Spleen (tissue), 11 donors: ENCODE measurements at regions not wholly inside any gene's neighbourhood (a gene's known extent, or its start where the extent isn't known, plus 50 kb on each side); places are given as distances from the start of the nearest gene placed in this dataset.

ENCODE experiments used
- DNase-seq: peaks from one replicate; pipeline ENCODE4 v3.0.0-alpha.2; 2020
- H3K27ac ChIP-seq, 8 donors: fragments of 200-600 bp; sonication (generic) in 7 of 8; 1 replicate in 4 of 8; 2 replicates in 4 of 8; pipeline versions ENCODE4 v1.5.0 to v1.8.0; 2016 to 2021; ENCODE audit warnings: inconsistent platforms in 4 of 8, mild to moderate bottlenecking in 4 of 8, moderate library complexity in 1 of 8
- H3K27me3 ChIP-seq, 7 donors: fragments of 200-600 bp; sonication (generic) in 6 of 7; replicated peaks in 1 of 7; 1 replicate in 4 of 7; 2 replicates in 3 of 7; pipeline versions ENCODE4 v1.5.0 to v1.8.0; 2016 to 2021; ENCODE audit warnings: inconsistent platforms in 3 of 7, mild to moderate bottlenecking in 1 of 7
- H3K36me3 ChIP-seq, 6 donors: fragments of 200-600 bp; sonication (generic) in 5 of 6; 1 replicate in 4 of 6; 2 replicates in 2 of 6; pipeline versions ENCODE4 v1.5.0 to v1.8.0; 2016 to 2021; ENCODE audit warnings: inconsistent platforms in 2 of 6
- H3K4me1 ChIP-seq, 6 donors: fragments of 200-600 bp; sonication (generic) in 5 of 6; 1 replicate in 3 of 6; 2 replicates in 3 of 6; pipeline versions ENCODE4 v1.5.0 to v1.8.0; 2016 to 2021; ENCODE audit warnings: inconsistent platforms in 3 of 6
- H3K4me3 ChIP-seq, 8 donors: fragments of 200-600 bp; sonication (generic) in 7 of 8; 1 replicate in 4 of 8; 2 replicates in 4 of 8; pipeline versions ENCODE4 v1.5.0 to v1.8.0; 2016 to 2021; ENCODE audit warnings: inconsistent platforms in 4 of 8, mild to moderate bottlenecking in 4 of 8, moderate library complexity in 2 of 8
- H3K9me3 ChIP-seq, 8 donors: fragments of 200-600 bp; sonication (generic) in 7 of 8; 1 replicate in 4 of 8; 2 replicates in 4 of 8; pipeline versions ENCODE4 v1.5.0 to v1.8.0; 2016 to 2021; ENCODE audit warnings: inconsistent platforms in 4 of 8
- POLR2A ChIP-seq, 3 donors: fragments of 450-650 bp; IDR thresholded peaks; one replicate each; pipeline ENCODE4 v1.5.1; 2017; ENCODE audit warnings: antibody characterized with exemption in 3 of 3, mild to moderate bottlenecking in 1 of 3
- POLR2AphosphoS5 ChIP-seq, 3 donors: sonication (generic); formaldehyde crosslinking; IDR thresholded peaks; one replicate each; pipeline ENCODE4 v1.5.1; 2017; ENCODE audit warnings: antibody characterized with exemption in 3 of 3
- WGBS, 5 donors: extraction: QIAGEN DNeasy Blood & Tissue Kit in 3 of 5; methylation state at CpG; one replicate each; pipeline versions ENCODE4 v1.1.5 to v1.1.7; 2013 to 2018; 5-methylcytosine and 5-hydroxymethylcytosine counted together
- intact Hi-C: fragments of 100-400 bp; cut with DNase I; formaldehyde crosslinking; loops from one replicate; pipeline ENCODE4 v1.15.0; 2023; ENCODE audit warnings: low total_unique reads
- TF ChIP-seq, protein P1 (sequence below), 11 experiments: fragments of 200-600 bp in 7 of 11; fragments of 450-650 bp in 4 of 11; sonication (generic) in 4 of 11; IDR thresholded peaks in 8 of 11; conservative IDR thresholded peaks in 3 of 11; 1 replicate in 7 of 11; 2 replicates in 4 of 11; pipeline versions ENCODE4 v1.4.0 to v1.8.0; 2016 to 2021; ENCODE audit warnings: antibody characterized with exemption in 11 of 11, inconsistent platforms in 4 of 11, mild to moderate bottlenecking in 1 of 11
- donor health status: healthy with polysubstance abuse.
- donor health status: DM: no; HTN: no; CAD: no; lungs with moderate emphysema.
- donor health status: DM: no; HTN: no; CAD: no.
- donor health status: Bipolar disorder and iron deficiency.
- donor health status: healthy.
- donor health status: DM: no; HTN: no; CAD: no.
- donor health status: DM: yes; HTN: yes; CAD: no.

DNA sequence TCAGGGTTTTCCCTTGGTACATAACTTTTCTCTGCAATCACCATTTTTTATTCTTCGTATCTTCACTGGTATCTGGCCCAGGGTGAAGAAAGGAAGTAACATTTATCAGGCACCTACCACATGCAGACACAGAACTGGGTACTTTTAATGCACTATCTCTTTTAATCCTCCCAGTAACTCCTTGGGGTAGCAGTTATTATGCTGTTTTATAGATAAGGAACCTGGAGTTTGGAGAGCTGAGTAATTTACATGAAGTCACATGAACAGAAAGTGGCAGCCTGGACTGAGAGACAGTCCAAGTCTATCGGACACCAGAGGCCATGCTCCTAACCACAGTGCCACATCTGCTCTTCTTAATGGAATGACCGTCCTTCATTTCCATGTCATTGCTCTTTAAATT lies 117.1 kb upstream of the PODXL start:
- H3K9me3 ChIP-seq, result peaks cover 0 to 4% (median 0%) of the 10 kb centered on the region in 8 donors
- no peak overlapping the region for H3K4me3 ChIP-seq
- peaks cover 0 to 44% (median 0%) of the 10 kb centered on the region in 7 donors for H3K27me3 ChIP-seq
- intact Hi-C loops, result no loop called here
- H3K27ac ChIP-seq, result no peak overlapping the region
- TF ChIP-seq, protein P1, sequence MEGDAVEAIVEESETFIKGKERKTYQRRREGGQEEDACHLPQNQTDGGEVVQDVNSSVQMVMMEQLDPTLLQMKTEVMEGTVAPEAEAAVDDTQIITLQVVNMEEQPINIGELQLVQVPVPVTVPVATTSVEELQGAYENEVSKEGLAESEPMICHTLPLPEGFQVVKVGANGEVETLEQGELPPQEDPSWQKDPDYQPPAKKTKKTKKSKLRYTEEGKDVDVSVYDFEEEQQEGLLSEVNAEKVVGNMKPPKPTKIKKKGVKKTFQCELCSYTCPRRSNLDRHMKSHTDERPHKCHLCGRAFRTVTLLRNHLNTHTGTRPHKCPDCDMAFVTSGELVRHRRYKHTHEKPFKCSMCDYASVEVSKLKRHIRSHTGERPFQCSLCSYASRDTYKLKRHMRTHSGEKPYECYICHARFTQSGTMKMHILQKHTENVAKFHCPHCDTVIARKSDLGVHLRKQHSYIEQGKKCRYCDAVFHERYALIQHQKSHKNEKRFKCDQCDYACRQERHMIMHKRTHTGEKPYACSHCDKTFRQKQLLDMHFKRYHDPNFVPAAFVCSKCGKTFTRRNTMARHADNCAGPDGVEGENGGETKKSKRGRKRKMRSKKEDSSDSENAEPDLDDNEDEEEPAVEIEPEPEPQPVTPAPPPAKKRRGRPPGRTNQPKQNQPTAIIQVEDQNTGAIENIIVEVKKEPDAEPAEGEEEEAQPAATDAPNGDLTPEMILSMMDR (IDR thresholded peaks at IDR 0.05 in 8 of 11, conservative IDR thresholded peaks at IDR 0.05 in 3 of 11), result no peak
- no peak for TF ChIP-seq POLR2AphosphoS5 (IDR thresholded peaks at IDR 0.05)
- TF ChIP-seq POLR2A (IDR thresholded peaks at IDR 0.05), result no peak
- 64 to 83% (median 71%) methylated on average over 3 of the region's 3 CpGs for WGBS, 5 donors
- no peak for DNase-seq
- no peaks in the 10 kb centered on the region for H3K4me1 ChIP-seq
- H3K36me3 ChIP-seq, result no peaks in the 10 kb centered on the region

DNA sequence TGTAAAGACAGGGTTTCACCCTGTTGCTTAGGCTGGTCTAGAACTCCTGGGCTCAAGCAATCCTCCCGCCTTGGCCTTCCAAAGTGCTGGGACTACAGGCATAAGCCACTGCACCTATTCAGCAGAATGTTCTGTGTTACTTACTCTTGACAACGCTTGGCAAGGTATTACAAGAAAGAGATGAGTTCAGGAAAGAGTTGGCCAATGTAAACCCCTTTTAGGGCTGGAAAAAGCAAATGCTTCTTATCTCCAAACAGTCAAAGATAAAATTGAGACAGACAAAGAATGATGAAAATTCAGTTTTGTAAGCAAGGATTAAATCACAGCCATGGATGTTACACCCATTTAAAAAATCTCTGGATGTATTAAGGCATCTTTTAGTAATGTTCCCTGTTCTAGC lies 114.0 kb upstream of the PODXL start:
- Histone ChIP-seq H3K27ac (no peak overlapping the region), H3K9me3 (peaks cover 0 to 12% (median 9%) of the 10 kb centered on the region in 8 donors), H3K4me1 (no peaks in the 10 kb centered on the region), H3K4me3 (no peak overlapping the region), H3K27me3 (peaks cover 0 to 29% (median 0%) of the 10 kb centered on the region in 7 donors), H3K36me3 (no peaks in the 10 kb centered on the region)
- WGBS, 5 donors, result 70 to 93% (median 86%) methylated on average over 2 of the region's 2 CpGs
- intact Hi-C loops, result no loop called here
- TF ChIP-seq, protein P1 (IDR thresholded peaks at IDR 0.05 in 8 of 11, conservative IDR thresholded peaks at IDR 0.05 in 3 of 11), result no peak
- TF ChIP-seq POLR2A (IDR thresholded peaks at IDR 0.05) (no peak), POLR2AphosphoS5 (IDR thresholded peaks at IDR 0.05) (no peak)
- no peak for DNase-seq

GRCh38 chr7:131667699-131668098 lies 111.3 kb upstream of the PODXL start:
- TF ChIP-seq POLR2AphosphoS5 (IDR thresholded peaks at IDR 0.05) (no peak), POLR2A (IDR thresholded peaks at IDR 0.05) (no peak)
- TF ChIP-seq, protein P1 (IDR thresholded peaks at IDR 0.05 in 8 of 11, conservative IDR thresholded peaks at IDR 0.05 in 3 of 11), result no peak
- 69 to 85% (median 74%) methylated on average over 4 of the region's 4 CpGs for WGBS, 5 donors
- Histone ChIP-seq H3K27ac (no peak overlapping the region), H3K27me3 (peaks cover 0 to 19% (median 0%) of the 10 kb centered on the region in 7 donors), H3K4me1 (no peaks in the 10 kb centered on the region), H3K4me3 (no peak overlapping the region), H3K36me3 (no peaks in the 10 kb centered on the region), H3K9me3 (peaks cover 0 to 12% (median 9%) of the 10 kb centered on the region in 8 donors)
- peak; percentile 12 for DNase-seq
- intact Hi-C loops, result no loop called here

DNA sequence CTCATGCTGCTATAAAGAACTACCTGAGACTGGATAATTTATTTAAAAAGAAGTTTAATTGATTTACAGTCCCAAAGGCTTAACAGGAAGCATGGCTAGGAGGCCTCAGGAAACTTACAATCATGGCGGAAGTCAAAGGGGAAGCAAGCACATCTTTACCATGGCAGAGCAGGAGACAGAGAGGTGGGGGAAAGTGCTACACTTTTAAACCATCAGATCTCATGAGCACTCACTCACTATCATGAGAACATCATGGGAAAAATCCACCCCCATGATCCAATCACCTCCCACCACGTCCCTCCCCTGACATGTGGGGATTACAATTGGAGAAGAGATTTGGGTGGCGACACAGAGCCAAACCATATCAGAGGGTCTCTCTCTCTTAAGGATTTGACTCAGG lies 108.6 kb upstream of the PODXL start:
- H3K27ac ChIP-seq, result no peak overlapping the region
- H3K36me3 ChIP-seq, result no peaks in the 10 kb centered on the region
- TF ChIP-seq, protein P1 (IDR thresholded peaks at IDR 0.05 in 8 of 11, conservative IDR thresholded peaks at IDR 0.05 in 3 of 11), result no peak
- TF ChIP-seq POLR2AphosphoS5 (IDR thresholded peaks at IDR 0.05), result no peak
- TF ChIP-seq POLR2A (IDR thresholded peaks at IDR 0.05), result no peak
- peaks cover 0 to 7% (median 0%) of the 10 kb centered on the region in 7 donors for H3K27me3 ChIP-seq
- no peak overlapping the region for H3K4me3 ChIP-seq
- intact Hi-C loops, result no loop called here
- 79 to 91% (median 85%) methylated on average over 3 of the region's 3 CpGs for WGBS, 5 donors
- peaks cover 0 to 12% (median 9%) of the 10 kb centered on the region in 8 donors for H3K9me3 ChIP-seq
- DNase-seq, result no peak
- no peaks in the 10 kb centered on the region for H3K4me1 ChIP-seq
